NAMALWA (cell line): ENCODE measurements at regions not wholly inside any gene's neighbourhood (a gene's known extent, or its start where the extent isn't known, plus 50 kb on each side); places are given as distances from the start of the nearest gene placed in this dataset.

ENCODE experiments used
- DNase-seq: peaks from one replicate; pipeline ENCODE4 v3.0.0-alpha.2; 2015; ENCODE audit warnings: low spot score

DNA sequence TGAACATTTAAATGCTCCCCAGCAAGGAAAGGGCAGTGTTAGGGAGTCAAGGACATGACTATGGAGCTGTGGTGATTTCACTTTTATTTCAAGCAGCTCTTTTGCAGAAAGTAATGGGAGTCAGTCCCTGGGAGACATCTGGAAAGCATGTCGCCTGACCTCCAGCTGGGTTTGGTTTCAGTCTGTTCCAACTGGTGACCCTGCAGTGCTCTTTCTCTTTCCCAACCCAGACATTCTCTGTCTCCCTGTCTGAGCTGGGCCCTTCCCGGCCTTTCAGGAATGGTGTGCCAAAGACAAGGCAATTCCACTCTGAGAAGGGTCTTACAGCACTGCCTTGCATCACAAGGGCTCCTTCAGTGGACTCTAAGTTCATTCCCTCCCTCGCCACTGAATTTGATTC lies 323.2 kb downstream of the OSR1 start:
- no peak for DNase-seq

DNA sequence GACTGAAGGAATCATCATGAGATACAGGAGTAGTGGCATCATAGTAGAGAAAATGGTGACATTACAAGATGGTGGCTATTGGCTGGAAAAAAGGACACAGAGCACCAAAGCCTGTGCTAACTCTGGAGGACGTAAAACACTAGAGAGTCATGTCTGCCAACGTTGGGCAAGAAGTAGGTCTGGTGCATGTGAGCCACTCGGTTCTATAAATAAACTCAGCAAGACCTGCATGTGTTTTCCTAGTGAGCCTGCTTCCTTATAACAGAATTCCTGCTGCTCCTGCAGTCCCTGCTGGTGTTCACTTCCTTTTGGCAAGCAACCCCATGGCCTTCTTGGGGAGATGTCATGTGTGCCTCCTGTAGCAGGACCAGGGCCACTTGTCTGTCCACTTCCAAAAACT lies 325.2 kb downstream of the OSR1 start:
- DNase-seq = no peak

DNA sequence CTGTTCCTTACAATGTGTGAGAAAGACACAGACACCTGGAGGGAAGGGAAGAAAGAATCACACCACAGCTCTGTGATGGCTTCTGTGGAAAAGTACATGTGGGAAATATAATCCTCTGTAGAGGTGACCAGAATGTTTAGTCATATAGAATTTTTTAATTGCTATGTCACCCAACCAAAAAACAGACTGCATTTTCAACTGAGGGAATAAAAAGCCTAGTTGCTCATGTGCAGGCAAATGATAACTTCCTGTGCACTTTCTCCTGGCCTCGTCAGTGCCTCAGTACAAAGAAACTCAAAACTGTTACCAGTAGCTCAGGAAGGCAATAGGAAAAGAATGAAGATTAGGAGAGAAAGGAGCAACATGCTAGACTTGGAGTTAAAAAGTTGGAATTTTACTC lies 326.8 kb downstream of the OSR1 start:
- DNase-seq = no peak

DNA sequence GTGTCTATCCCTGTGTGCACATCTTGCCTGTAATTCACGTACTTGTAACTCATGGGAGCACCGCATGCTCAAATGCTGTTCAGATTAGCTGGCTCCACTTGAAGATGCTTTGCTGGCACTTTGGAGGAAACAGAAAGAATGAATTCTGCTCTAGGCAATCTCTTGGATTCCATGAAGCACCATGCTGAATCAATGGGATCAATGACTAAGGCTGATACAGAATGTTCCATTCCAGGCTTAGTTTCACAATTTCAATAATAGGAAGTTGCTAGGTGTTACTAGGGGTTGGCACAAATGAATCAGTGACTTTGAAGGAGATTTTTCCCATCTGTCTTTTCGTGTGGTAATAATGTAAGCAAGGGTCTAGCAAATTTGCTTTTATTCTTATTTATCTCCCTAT lies 328.8 kb downstream of the OSR1 start:
- no peak for DNase-seq

DNA sequence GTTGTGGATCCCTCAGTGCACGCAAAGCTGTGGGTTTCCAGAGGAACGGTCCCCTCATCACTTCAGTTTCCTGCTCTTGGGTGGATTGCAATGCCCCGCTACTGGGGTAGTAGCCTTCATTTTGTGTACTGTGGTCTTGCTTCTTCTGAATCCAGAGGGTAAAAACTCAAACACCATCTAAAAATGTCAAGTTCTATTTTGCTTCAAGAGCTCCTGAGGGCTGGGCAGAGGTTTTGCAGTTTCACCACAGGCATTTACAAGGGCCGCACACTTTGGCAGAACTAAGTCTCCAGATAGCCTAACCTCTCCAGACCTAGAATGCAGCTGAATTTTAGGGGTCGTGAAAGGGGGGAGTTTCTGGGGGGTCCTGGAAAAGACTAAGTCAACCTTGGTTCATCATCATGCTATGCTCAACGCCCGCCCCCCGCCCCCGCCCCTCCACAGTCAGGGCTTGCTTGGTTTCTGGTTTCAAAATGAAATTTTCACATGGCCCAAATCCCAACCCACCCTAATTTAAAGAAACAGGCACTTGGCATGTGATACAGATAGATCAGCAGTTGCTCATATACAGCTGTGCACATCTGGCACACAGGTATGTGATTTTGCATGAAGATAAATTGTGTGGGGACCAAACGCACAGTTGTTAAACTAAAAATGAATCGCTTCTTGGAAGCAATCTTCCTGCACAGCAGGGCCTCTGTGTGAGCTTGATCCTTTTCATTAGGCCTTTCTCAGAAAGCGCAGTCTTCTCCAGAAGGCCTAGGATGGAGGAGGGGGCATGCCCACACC lies 329.6 kb downstream of the OSR1 start:
- DNase-seq = no peak

DNA sequence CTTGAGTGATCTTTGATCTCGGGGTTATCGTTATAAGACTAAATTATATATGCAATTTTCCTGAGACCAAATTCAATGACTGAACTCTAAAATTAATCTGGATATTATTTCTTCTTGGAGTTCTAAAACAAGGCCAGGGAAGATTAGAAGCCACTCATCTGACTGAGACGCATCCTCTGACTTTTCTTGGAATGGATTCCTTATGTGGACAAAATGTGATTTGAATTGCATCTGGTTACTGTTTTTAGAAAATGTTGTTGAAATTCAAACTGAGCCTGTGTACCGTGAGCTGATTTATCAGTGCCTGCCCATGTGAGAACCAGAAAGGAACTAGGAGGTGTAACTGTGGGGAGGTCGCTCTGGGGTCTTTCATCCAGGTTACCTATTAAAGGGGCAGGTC lies 330.8 kb downstream of the OSR1 start:
- DNase-seq = no peak

GRCh38 chr2:19026261-19026660 lies 332.2 kb downstream of the OSR1 start:
- no peak for DNase-seq

GRCh38 chr2:19022334-19022733 lies 336.1 kb downstream of the OSR1 start:
- DNase-seq = no peak

DNA sequence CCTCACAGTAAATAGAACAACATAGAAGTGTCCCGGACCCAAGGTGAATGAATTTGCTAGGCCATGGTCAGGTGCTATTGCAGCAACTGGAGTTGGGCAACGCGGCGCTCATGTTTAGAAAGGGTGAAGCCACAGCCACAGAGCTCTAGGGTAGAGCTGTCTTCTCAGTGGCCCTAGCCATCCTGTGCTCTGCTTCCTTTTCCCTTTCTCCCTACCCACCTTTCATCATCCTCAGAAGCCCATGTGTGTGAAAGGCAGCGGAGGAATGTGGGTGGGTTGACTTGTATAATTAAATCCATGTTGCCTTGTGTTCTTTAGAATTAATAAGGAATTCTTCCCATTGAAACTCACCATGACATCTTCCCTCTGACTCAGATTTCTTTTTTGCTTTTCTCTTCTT lies 336.7 kb downstream of the OSR1 start:
- DNase-seq = no peak

GRCh38 chr2:19021100-19021476 lies 337.3 kb downstream of the OSR1 start:
- DNase-seq = no peak

GRCh38 chr2:19020144-19021099 lies 338.0 kb downstream of the OSR1 start:
- DNase-seq = no peak

- DNase-seq = no peak
Observed at GRCh38 chr2:19009510-19009909, 348.9 kb downstream of the OSR1 start.

DNA sequence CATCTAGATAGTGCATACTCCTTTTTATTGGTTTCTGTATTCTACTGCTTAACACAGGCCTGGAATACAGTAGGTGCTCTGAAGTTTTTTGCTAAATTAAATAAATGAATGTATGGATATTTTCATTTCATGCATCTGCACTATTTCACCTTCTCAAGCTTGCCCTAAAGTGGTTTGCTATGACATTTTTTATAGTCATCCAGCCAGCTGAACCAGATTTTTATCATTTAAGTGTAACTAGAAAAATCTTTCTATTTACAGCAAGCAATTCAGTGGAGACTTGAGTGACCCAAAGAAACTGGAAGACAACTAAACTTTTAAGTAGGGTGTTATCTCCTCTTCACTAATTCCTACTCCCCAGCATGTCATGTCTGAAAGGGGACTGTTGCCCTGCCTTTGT lies 354.9 kb downstream of the OSR1 start:
- no peak for DNase-seq

DNA sequence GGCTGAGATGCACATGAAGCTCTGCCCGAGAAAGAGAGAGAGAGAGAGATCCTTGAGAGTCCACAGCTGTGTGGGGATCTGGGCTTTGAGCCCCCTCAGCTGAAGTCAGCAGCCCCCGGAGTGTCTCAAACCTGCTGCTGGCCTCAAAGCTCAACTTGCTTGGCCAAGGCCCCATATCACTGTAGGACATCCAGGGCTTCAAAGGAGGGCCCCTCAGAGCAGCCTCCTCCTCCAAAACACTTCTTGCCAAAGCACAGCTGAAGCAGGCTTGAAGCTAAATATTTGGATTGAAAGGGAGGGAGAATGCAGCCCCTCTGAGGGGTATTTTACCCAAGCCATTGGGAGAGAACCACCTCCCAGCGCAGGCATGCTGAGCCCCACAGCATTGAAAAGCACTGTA lies 357.6 kb downstream of the OSR1 start:
- no peak for DNase-seq

GRCh38 chr2:18999198-18999597 lies 359.2 kb downstream of the OSR1 start:
- DNase-seq = no peak

DNA sequence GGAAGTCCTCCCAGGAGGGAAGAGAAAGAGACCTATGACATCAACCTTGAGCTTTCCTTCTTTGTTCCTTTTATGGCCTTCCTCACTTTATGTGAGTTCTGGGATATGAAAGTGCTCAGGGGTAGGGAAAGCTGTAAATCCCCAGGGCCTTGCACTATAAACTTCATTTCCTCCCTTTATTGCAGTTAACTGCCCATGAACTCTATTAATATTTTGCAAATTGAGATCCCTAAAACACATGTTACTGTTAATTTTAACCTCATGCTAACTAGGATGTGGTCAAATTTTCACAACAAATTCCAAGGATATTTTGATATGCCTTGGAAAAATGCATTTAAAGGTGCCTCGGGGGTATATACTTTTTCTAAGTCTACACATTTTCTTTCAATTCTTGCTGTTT lies 359.9 kb downstream of the OSR1 start:
- no peak for DNase-seq

- DNase-seq = no peak
Observed at GRCh38 chr2:18993756-18994338, 364.6 kb downstream of the OSR1 start.

DNA sequence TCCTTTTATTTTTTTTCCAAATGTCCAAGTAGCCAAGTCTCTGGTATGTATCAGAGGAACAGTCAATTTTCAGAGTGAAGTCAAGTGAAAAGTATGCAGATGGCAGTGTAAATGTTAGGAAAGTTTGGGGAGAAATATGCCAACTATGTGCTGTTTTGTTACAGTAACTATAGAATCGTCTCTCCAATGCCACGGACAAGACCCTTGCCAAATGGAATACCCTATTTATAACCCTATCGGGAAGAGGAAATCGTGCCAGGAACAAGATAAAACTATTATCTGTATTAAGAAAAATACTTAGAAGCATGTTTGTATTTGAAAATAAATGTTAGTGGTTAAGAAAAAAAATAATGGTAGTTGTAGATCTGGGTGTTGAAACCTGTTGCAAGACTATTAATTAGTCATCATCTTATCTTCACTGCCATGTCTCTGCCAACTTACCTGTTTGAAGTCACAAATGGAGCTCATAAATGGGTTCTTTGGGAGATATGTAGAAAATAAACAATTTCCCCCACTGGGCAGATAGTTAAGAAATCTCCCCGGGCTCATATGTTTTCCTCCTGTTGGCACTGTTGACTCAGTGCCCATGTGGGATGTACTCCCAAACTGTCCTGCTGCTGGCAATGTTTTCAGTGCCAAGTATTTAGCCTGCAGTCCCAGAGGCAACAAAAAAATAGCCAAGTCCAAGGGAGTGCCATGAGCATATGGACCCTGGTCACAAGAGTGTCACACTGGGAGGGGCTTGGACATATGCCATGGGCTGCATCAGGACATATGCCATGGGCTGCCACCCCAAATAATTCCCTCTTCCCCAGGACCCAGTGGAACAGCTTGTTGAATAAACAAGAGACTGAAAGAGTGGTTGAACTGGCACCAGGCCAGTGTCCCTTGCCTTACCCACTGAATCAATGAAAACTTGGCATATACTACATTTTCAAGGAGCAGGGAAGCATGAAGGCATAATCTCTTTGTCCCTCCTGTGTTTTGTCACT lies 366.9 kb downstream of the OSR1 start:
- DNase-seq = no peak

DNA sequence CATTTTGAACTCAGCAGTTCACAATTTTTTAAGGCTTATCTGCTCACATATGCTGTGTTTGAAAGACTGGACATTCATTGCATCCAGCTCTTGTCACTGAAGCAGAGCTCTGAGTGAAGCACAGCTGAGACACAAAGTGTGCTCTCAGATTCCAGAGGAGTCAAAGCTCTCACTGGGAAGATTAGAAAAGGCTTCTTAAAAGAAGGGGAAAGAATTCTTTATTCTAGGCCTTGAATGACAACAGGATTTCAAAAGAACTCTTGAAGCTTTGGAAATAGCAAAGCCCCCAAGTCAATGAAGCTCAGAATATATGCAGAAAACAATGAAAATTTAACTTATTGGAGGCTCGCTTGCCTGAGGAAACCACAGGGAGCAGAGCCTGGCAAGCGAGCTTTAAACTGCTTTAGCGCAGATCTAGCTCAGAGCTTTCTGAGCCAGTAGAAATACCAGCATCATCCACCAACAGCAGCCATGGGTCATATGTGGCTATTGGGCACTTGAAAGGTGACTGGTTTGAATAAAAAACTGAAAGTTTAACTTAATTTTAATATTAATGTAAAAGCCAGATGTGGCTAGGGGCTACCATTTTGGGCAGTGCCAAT lies 369.7 kb downstream of the OSR1 start:
- no peak for DNase-seq

GRCh38 chr2:18987592-18988073 lies 370.8 kb downstream of the OSR1 start:
- peak; percentile 21 for DNase-seq

DNA sequence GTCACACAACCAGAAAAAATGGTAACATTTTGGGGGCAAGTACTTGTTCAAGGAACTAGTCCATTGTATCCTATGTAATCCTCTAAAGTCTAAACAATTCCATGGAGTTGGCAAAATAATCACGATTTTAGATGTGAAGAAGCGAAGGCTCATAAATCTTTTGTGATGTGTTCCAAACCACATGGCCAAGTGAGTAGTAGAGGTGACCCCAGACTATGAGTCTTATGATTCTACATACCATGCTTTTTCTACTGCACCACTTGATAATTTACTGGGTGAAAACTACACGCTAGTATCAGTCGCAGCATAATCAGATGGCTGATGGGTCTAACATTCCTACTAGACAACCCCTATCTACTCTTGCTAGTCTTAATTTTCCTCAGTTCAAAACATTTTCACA lies 371.4 kb downstream of the OSR1 start:
- DNase-seq = no peak
